HG03139 (cell line): ENCODE measurements at regions not wholly inside any gene's neighbourhood (a gene's known extent, or its start where the extent isn't known, plus 50 kb on each side); places are given as distances from the start of the nearest gene placed in this dataset.

Source experiments
- ATAC-seq: cut with Tn5 transposase; IDR thresholded peaks from one replicate; pipeline ENCODE4 v1.9.1; 2021; ENCODE audit not compliant: unreplicated experiment

- ATAC-seq = no peak
Measured at GRCh38 chr1:104787866-104788510, 1038.3 kb downstream of the AMY1C start.

- ATAC-seq = no peak
Measured at GRCh38 chr1:104791030-104791429, 1041.3 kb downstream of the AMY1C start.

- no peak for ATAC-seq
Measured at GRCh38 chr1:104794035-104794434, 1044.3 kb downstream of the AMY1C start.

- no peak for ATAC-seq
Measured at GRCh38 chr1:104795931-104796330, 1046.2 kb downstream of the AMY1C start.

- no peak for ATAC-seq
Measured at GRCh38 chr1:104797982-104798381, 1048.3 kb downstream of the AMY1C start.

GRCh38 chr1:104801344-104801743 lies 1051.6 kb downstream of the AMY1C start:
- ATAC-seq = no peak

- ATAC-seq = no peak
Measured at GRCh38 chr1:104804147-104804546, 1054.4 kb downstream of the AMY1C start.

GRCh38 chr1:104807590-104807989 lies 1057.9 kb downstream of the AMY1C start:
- no peak for ATAC-seq

- ATAC-seq = no peak
Measured at GRCh38 chr1:104825401-104825800, 1075.7 kb downstream of the AMY1C start.

GRCh38 chr1:104830534-104830933 lies 1080.8 kb downstream of the AMY1C start:
- no peak for ATAC-seq

- ATAC-seq = no peak
Measured at GRCh38 chr1:104852151-104852550, 1102.5 kb downstream of the AMY1C start.

GRCh38 chr1:104853276-104853675 lies 1103.6 kb downstream of the AMY1C start:
- ATAC-seq = no peak

GRCh38 chr1:104854529-104854928 lies 1104.8 kb downstream of the AMY1C start:
- no peak for ATAC-seq

- no peak for ATAC-seq
Measured at GRCh38 chr1:104855550-104855949, 1105.9 kb downstream of the AMY1C start.

- ATAC-seq = no peak
Measured at GRCh38 chr1:104856091-104856490, 1106.4 kb downstream of the AMY1C start.

- no peak for ATAC-seq
Measured at GRCh38 chr1:104856518-104856917, 1106.8 kb downstream of the AMY1C start.

- no peak for ATAC-seq
Measured at GRCh38 chr1:104868794-104869193, 1119.1 kb downstream of the AMY1C start.

GRCh38 chr1:104874044-104874443 lies 1124.3 kb downstream of the AMY1C start:
- peak; percentile 80 for ATAC-seq

- ATAC-seq = no peak
Measured at GRCh38 chr1:104878203-104878909, 1128.7 kb downstream of the AMY1C start.

GRCh38 chr1:104884939-104885338 lies 1135.2 kb downstream of the AMY1C start:
- no peak for ATAC-seq

- ATAC-seq = no peak
Measured at GRCh38 chr1:104905322-104905721, 1155.6 kb downstream of the AMY1C start.

GRCh38 chr1:104906141-104906540 lies 1156.4 kb downstream of the AMY1C start:
- no peak for ATAC-seq

- ATAC-seq = no peak
Measured at GRCh38 chr1:104919188-104919587, 1169.5 kb downstream of the AMY1C start.
